NB4 (cell line): ENCODE measurements at regions not wholly inside any gene's neighbourhood (a gene's known extent, or its start where the extent isn't known, plus 50 kb on each side); places are given as distances from the start of the nearest gene placed in this dataset.

Experiments used
- MYC ChIP-seq: IDR thresholded peaks from 2 replicates; pipeline ENCODE4 v1.6.1; 2011; ENCODE audit warnings: low read depth, low read length
- POLR2A ChIP-seq: IDR thresholded peaks from 2 replicates; pipeline ENCODE4 v1.6.1; 2011; ENCODE audit warnings: mild to moderate bottlenecking; ENCODE audit not compliant: insufficient read length; ENCODE audit errors: extremely low read depth
- TF ChIP-seq, protein P1 (sequence below): IDR thresholded peaks from one replicate; pipeline ENCODE4 v1.5.1; 2012; ENCODE audit warnings: low read depth, low read length
- TF ChIP-seq, protein P2 (sequence below): IDR thresholded peaks from 2 replicates; pipeline ENCODE4 v1.6.1; 2011; ENCODE audit warnings: low read depth, low read length

DNA sequence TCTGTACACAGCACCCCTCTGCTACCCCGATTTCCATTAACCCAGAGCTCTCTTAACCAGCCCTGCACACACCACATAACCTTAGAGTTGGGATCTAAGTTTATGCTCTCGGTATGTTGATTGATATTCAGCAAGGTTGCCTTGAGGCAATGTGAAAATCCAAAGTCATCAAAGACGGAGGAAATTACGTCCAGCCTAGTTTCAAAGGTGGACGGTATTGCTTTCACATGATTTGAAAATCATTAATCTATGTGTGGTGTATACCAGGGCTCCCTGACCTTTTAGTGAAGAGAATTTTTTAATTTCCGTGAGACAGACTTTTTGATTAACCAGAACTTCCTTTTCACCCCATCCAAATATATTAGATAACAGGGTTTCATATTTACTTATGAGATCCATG, 272.5 kb upstream of the LCORL start:
- TF ChIP-seq POLR2A (no peak), MYC (no peak)
- TF ChIP-seq, protein P1, sequence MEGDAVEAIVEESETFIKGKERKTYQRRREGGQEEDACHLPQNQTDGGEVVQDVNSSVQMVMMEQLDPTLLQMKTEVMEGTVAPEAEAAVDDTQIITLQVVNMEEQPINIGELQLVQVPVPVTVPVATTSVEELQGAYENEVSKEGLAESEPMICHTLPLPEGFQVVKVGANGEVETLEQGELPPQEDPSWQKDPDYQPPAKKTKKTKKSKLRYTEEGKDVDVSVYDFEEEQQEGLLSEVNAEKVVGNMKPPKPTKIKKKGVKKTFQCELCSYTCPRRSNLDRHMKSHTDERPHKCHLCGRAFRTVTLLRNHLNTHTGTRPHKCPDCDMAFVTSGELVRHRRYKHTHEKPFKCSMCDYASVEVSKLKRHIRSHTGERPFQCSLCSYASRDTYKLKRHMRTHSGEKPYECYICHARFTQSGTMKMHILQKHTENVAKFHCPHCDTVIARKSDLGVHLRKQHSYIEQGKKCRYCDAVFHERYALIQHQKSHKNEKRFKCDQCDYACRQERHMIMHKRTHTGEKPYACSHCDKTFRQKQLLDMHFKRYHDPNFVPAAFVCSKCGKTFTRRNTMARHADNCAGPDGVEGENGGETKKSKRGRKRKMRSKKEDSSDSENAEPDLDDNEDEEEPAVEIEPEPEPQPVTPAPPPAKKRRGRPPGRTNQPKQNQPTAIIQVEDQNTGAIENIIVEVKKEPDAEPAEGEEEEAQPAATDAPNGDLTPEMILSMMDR = no peak
- TF ChIP-seq, protein P2, sequence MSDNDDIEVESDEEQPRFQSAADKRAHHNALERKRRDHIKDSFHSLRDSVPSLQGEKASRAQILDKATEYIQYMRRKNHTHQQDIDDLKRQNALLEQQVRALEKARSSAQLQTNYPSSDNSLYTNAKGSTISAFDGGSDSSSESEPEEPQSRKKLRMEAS = no peak
